ENCODE measurements at regions not wholly inside any gene's neighbourhood (a gene's known extent, or its start where the extent isn't known, plus 50 kb on each side); places are given as distances from the start of the nearest gene placed in this dataset.
"Not testable (repeated sequence)": the region's sequence is repeated elsewhere in the genome, so short reads cannot be mapped to it uniquely, and the experiment has no call there.

GRCh38 chr15:30720825-30721224, 94.9 kb downstream of the ARHGAP11B start:
- intact Hi-C loops (cut with DNase I; ENCODE audit: low total_unique reads); H3K4me3 ChIP-seq: not testable (repeated sequence)
- 85% methylated on average over 2 of the region's 3 CpGs; no CpG with 5 or more reads in 1 of the 2 donors for WGBS, 2 donors (ENCODE audit: low coverage in 1 of 2)

GRCh38 chr15:30721529-30721928, 95.6 kb downstream of the ARHGAP11B start:
- H3K4me3 ChIP-seq; H3K27ac ChIP-seq; H3K27me3 ChIP-seq; H3K4me1 ChIP-seq; H3K36me3 ChIP-seq; intact Hi-C loops (cut with DNase I; ENCODE audit: low total_unique reads); H3K9me3 ChIP-seq; in situ Hi-C loops (cut with MboI; ENCODE audit: low pct_ligation_motif_present in 1 of 4, low pct_unique_long_range_greater_than_20kb in 1 of 4, low sequenced_read_pairs in 3 of 4); DNase-seq: not testable (repeated sequence)
- WGBS, 2 donors (ENCODE audit: low coverage in 1 of 2) = 53% methylated on average over 2 of the region's 2 CpGs; no CpG with 5 or more reads in 1 of the 2 donors

More at GRCh38 chr15:30720825-30721224, 94.9 kb downstream of the ARHGAP11B start:
- H3K27ac ChIP-seq; H3K9me3 ChIP-seq; H3K4me1 ChIP-seq; in situ Hi-C loops (cut with MboI; ENCODE audit: low pct_ligation_motif_present in 1 of 4, low pct_unique_long_range_greater_than_20kb in 1 of 4, low sequenced_read_pairs in 3 of 4); DNase-seq; H3K36me3 ChIP-seq; H3K27me3 ChIP-seq: not testable (repeated sequence)

- H3K9me3 ChIP-seq; H3K27me3 ChIP-seq; H3K36me3 ChIP-seq; H3K27ac ChIP-seq; H3K4me1 ChIP-seq; H3K4me3 ChIP-seq; intact Hi-C loops (cut with DNase I; ENCODE audit: low total_unique reads); DNase-seq; in situ Hi-C loops (cut with MboI; ENCODE audit: low pct_ligation_motif_present in 1 of 4, low pct_unique_long_range_greater_than_20kb in 1 of 4, low sequenced_read_pairs in 3 of 4): not testable (repeated sequence)
- WGBS, 2 donors (ENCODE audit: low coverage in 1 of 2) = 97% methylated on average over 1 of the region's 1 CpG; no CpG with 5 or more reads in 1 of the 2 donors
Observed at GRCh38 chr15:30723540-30724175, 97.7 kb downstream of the ARHGAP11B start.

- H3K9me3 ChIP-seq; in situ Hi-C loops (cut with MboI; ENCODE audit: low pct_ligation_motif_present in 1 of 4, low pct_unique_long_range_greater_than_20kb in 1 of 4, low sequenced_read_pairs in 3 of 4); H3K4me1 ChIP-seq; DNase-seq; H3K27ac ChIP-seq; H3K4me3 ChIP-seq; H3K36me3 ChIP-seq; H3K27me3 ChIP-seq; intact Hi-C loops (cut with DNase I; ENCODE audit: low total_unique reads): not testable (repeated sequence)
- 56 to 88% methylated on average over 1 to 2 of the region's 2 CpGs for WGBS, 2 donors (ENCODE audit: low coverage in 1 of 2)
Observed at GRCh38 chr15:30729880-30730590, 104.1 kb downstream of the ARHGAP11B start.

- DNase-seq; H3K27ac ChIP-seq; intact Hi-C loops (cut with DNase I; ENCODE audit: low total_unique reads); H3K4me3 ChIP-seq; H3K4me1 ChIP-seq; H3K27me3 ChIP-seq; H3K9me3 ChIP-seq; H3K36me3 ChIP-seq; in situ Hi-C loops (cut with MboI; ENCODE audit: low pct_ligation_motif_present in 1 of 4, low pct_unique_long_range_greater_than_20kb in 1 of 4, low sequenced_read_pairs in 3 of 4): not testable (repeated sequence)
- 86 to 98% methylated on average over 1 to 3 of the region's 3 CpGs for WGBS, 2 donors (ENCODE audit: low coverage in 1 of 2)
Observed at GRCh38 chr15:30730633-30731032, 104.7 kb downstream of the ARHGAP11B start.

GRCh38 chr15:30732100-30732499, 106.2 kb downstream of the ARHGAP11B start:
- H3K27ac ChIP-seq; H3K27me3 ChIP-seq; H3K4me1 ChIP-seq; DNase-seq; intact Hi-C loops (cut with DNase I; ENCODE audit: low total_unique reads); H3K36me3 ChIP-seq; H3K9me3 ChIP-seq; in situ Hi-C loops (cut with MboI; ENCODE audit: low pct_ligation_motif_present in 1 of 4, low pct_unique_long_range_greater_than_20kb in 1 of 4, low sequenced_read_pairs in 3 of 4); H3K4me3 ChIP-seq: not testable (repeated sequence)
- WGBS, 2 donors (ENCODE audit: low coverage in 1 of 2) = 94 to 96% methylated on average over 4 of the region's 4 CpGs

GRCh38 chr15:30735884-30736564, 110.1 kb downstream of the ARHGAP11B start:
- intact Hi-C loops (cut with DNase I; ENCODE audit: low total_unique reads); H3K36me3 ChIP-seq; H3K4me3 ChIP-seq; in situ Hi-C loops (cut with MboI; ENCODE audit: low pct_ligation_motif_present in 1 of 4, low pct_unique_long_range_greater_than_20kb in 1 of 4, low sequenced_read_pairs in 3 of 4); H3K27me3 ChIP-seq; H3K9me3 ChIP-seq; H3K4me1 ChIP-seq: not testable (repeated sequence)
- DNase-seq = peak; percentile 76
- peak overlapping the region in 3 of 4 donors; percentile 36 to 83 (median 43) for H3K27ac ChIP-seq
- TF ChIP-seq POLR2A (IDR thresholded peaks at IDR 0.05) = peak; percentile 35
- 92% methylated on average over 10 of the region's 10 CpGs; no CpG with 5 or more reads in 1 of the 2 donors for WGBS, 2 donors (ENCODE audit: low coverage in 1 of 2)

- H3K9me3 ChIP-seq; DNase-seq; H3K4me1 ChIP-seq; H3K27me3 ChIP-seq; H3K4me3 ChIP-seq; in situ Hi-C loops (cut with MboI; ENCODE audit: low pct_ligation_motif_present in 1 of 4, low pct_unique_long_range_greater_than_20kb in 1 of 4, low sequenced_read_pairs in 3 of 4); H3K27ac ChIP-seq; intact Hi-C loops (cut with DNase I; ENCODE audit: low total_unique reads); H3K36me3 ChIP-seq: not testable (repeated sequence)
- 92% methylated on average over 3 of the region's 3 CpGs for WGBS, 2 donors (ENCODE audit: low coverage in 1 of 2)
Observed at GRCh38 chr15:30742796-30743195, 116.9 kb downstream of the ARHGAP11B start.

GRCh38 chr15:30749048-30749447, 123.1 kb downstream of the ARHGAP11B start:
- DNase-seq; H3K27me3 ChIP-seq; H3K4me3 ChIP-seq; H3K4me1 ChIP-seq; H3K27ac ChIP-seq; in situ Hi-C loops (cut with MboI; ENCODE audit: low pct_ligation_motif_present in 1 of 4, low pct_unique_long_range_greater_than_20kb in 1 of 4, low sequenced_read_pairs in 3 of 4); intact Hi-C loops (cut with DNase I; ENCODE audit: low total_unique reads); H3K36me3 ChIP-seq; H3K9me3 ChIP-seq: not testable (repeated sequence)
- 83% methylated on average over 1 of the region's 1 CpG; no CpG with 5 or more reads in 1 of the 2 donors for WGBS, 2 donors (ENCODE audit: low coverage in 1 of 2)
